HEK293 (cell line): ENCODE measurements at regions not wholly inside any gene's neighbourhood (a gene's known extent, or its start where the extent isn't known, plus 50 kb on each side); places are given as distances from the start of the nearest gene placed in this dataset.

Experiments
- IKZF3 ChIP-seq: fragments of 450-650 bp; IDR thresholded peaks from 2 replicates; pipeline ENCODE4 v1.5.0; 2018; ENCODE audit warnings: missing biosample characterization, mild to moderate bottlenecking, missing genetic modification characterization, moderate library complexity
- KLF7 ChIP-seq: fragments of 450-650 bp; formaldehyde crosslinking; IDR thresholded peaks from 2 replicates; pipeline ENCODE4 v1.5.1; 2016; ENCODE audit warnings: missing biosample characterization, missing genetic modification characterization, borderline replicate concordance
- PATZ1 ChIP-seq: fragments of 450-650 bp; formaldehyde crosslinking; IDR thresholded peaks from 2 replicates; pipeline ENCODE4 v1.5.1; 2016; ENCODE audit warnings: missing biosample characterization, missing genetic modification characterization
- REST ChIP-seq: fragments of 450-650 bp; formaldehyde crosslinking; IDR thresholded peaks from 2 replicates; pipeline ENCODE4 v1.5.1; 2016; ENCODE audit warnings: missing biosample characterization, missing genetic modification characterization
- YY1 ChIP-seq: fragments of 450-650 bp; formaldehyde crosslinking; IDR thresholded peaks from 2 replicates; pipeline ENCODE4 v1.5.1; 2018; ENCODE audit warnings: missing biosample characterization, missing genetic modification characterization
- ZNF223 ChIP-seq: fragments of 450-650 bp; formaldehyde crosslinking; IDR thresholded peaks from 2 replicates; pipeline ENCODE4 v1.5.1; 2016; ENCODE audit warnings: missing biosample characterization, missing genetic modification characterization
- ZNF510 ChIP-seq: fragments of 450-650 bp; formaldehyde crosslinking; IDR thresholded peaks from 2 replicates; pipeline ENCODE4 v1.5.1; 2018; ENCODE audit warnings: mild to moderate bottlenecking, missing genetic modification characterization, missing biosample characterization; ENCODE audit not compliant: insufficient replicate concordance
- ZNF596 ChIP-seq: fragments of 450-650 bp; IDR thresholded peaks from 2 replicates; pipeline ENCODE4 v1.5.0; 2018; ENCODE audit warnings: missing biosample characterization, mild to moderate bottlenecking, missing genetic modification characterization, moderate library complexity
- ZNF837 ChIP-seq: fragments of 450-650 bp; formaldehyde crosslinking; IDR thresholded peaks from 2 replicates; pipeline ENCODE4 v1.5.1; 2016; ENCODE audit warnings: missing biosample characterization, missing genetic modification characterization
- ZXDB ChIP-seq: fragments of 450-650 bp; formaldehyde crosslinking; IDR thresholded peaks from 2 replicates; pipeline ENCODE4 v1.5.1; 2016; ENCODE audit warnings: missing biosample characterization, missing genetic modification characterization
- TF ChIP-seq, protein P1 (sequence below): fragments of 450-650 bp; formaldehyde crosslinking; IDR thresholded peaks from 2 replicates; pipeline ENCODE4 v1.5.1; 2016; ENCODE audit warnings: missing biosample characterization, missing genetic modification characterization
- TF ChIP-seq, protein P2 (sequence below): fragments of 450-650 bp; formaldehyde crosslinking; optimal IDR thresholded peaks from 2 replicates; pipeline ENCODE3; 2016; ENCODE audit warnings: missing biosample characterization, mild to moderate bottlenecking, missing genetic modification characterization
- TF ChIP-seq, protein P3 (sequence below): fragments of 450-650 bp; IDR thresholded peaks from 2 replicates; pipeline ENCODE4 v1.5.1; 2018; ENCODE audit warnings: missing biosample characterization, missing genetic modification characterization

DNA sequence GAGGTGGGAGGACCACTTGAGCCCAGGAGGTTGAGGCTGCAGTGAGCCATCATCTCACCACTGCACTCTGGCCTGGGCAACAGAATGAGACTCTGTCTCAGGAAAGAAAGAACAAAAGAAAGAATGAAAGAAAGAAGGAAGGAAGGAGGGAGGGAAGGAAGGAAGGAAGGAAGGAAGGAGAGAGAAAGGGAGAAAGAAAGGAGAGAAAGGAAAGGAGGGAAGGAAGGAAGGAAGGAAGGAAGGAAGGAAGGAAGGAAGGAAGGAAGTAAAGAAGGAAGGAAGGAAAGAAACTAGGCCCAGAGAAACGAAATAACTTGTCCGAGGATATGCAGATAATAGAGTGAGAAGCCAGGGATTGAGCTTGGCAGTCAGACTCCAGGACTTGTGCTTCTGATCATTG, 102.1 kb downstream of the SKIDA1 start:
- TF ChIP-seq, protein P1, sequence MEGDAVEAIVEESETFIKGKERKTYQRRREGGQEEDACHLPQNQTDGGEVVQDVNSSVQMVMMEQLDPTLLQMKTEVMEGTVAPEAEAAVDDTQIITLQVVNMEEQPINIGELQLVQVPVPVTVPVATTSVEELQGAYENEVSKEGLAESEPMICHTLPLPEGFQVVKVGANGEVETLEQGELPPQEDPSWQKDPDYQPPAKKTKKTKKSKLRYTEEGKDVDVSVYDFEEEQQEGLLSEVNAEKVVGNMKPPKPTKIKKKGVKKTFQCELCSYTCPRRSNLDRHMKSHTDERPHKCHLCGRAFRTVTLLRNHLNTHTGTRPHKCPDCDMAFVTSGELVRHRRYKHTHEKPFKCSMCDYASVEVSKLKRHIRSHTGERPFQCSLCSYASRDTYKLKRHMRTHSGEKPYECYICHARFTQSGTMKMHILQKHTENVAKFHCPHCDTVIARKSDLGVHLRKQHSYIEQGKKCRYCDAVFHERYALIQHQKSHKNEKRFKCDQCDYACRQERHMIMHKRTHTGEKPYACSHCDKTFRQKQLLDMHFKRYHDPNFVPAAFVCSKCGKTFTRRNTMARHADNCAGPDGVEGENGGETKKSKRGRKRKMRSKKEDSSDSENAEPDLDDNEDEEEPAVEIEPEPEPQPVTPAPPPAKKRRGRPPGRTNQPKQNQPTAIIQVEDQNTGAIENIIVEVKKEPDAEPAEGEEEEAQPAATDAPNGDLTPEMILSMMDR (tag by site-specific recombination): no peak
- TF ChIP-seq IKZF3 (tag by site-specific recombination) (no peak), ZXDB (tag by site-specific recombination) (no peak), ZNF596 (tag by site-specific recombination) (no peak), ZNF837 (no peak), ZNF223 (tag by site-specific recombination) (no peak), KLF7 (tag by site-specific recombination) (no peak), YY1 (tag by site-specific recombination) (no peak), ZNF510 (no peak), PATZ1 (no peak), REST (tag by site-specific recombination) (no peak)
- TF ChIP-seq, protein P2, sequence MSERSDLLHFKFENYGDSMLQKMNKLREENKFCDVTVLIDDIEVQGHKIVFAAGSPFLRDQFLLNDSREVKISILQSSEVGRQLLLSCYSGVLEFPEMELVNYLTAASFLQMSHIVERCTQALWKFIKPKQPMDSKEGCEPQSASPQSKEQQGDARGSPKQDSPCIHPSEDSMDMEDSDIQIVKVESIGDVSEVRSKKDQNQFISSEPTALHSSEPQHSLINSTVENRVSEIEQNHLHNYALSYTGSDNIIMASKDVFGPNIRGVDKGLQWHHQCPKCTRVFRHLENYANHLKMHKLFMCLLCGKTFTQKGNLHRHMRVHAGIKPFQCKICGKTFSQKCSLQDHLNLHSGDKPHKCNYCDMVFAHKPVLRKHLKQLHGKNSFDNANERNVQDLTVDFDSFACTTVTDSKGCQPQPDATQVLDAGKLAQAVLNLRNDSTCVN: no peak
- TF ChIP-seq, protein P3, sequence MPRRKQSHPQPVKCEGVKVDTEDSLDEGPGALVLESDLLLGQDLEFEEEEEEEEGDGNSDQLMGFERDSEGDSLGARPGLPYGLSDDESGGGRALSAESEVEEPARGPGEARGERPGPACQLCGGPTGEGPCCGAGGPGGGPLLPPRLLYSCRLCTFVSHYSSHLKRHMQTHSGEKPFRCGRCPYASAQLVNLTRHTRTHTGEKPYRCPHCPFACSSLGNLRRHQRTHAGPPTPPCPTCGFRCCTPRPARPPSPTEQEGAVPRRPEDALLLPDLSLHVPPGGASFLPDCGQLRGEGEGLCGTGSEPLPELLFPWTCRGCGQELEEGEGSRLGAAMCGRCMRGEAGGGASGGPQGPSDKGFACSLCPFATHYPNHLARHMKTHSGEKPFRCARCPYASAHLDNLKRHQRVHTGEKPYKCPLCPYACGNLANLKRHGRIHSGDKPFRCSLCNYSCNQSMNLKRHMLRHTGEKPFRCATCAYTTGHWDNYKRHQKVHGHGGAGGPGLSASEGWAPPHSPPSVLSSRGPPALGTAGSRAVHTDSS: no peak
